SK-N-SH treated with all-trans-retinoic acid at 6 μM for 48 hours (cell line): ENCODE measurements at regions not wholly inside any gene's neighbourhood (a gene's known extent, or its start where the extent isn't known, plus 50 kb on each side); places are given as distances from the start of the nearest gene placed in this dataset.

Experiments used
- ATAC-seq: fragments of 200-7000 bp; cut with Tn5 transposase; 3 replicates; pipeline ENCODE4 v1.9.1; 2020; ENCODE audit warnings: mild to moderate bottlenecking, moderate library complexity
- ARNTL ChIP-seq: fragments of 450-650 bp; formaldehyde crosslinking; IDR thresholded peaks from 2 replicates; pipeline ENCODE4 v1.5.0; 2020; ENCODE audit warnings: low read depth, mild to moderate bottlenecking, moderate library complexity, borderline replicate concordance
- BACH2 ChIP-seq: fragments of 250-450 bp; sonication (Bioruptor Pico); IDR thresholded peaks from 2 replicates; pipeline ENCODE4 v1.9.0; 2021; ENCODE audit warnings: mild to moderate bottlenecking, borderline replicate concordance
- CREB5 ChIP-seq: fragments of 250-450 bp; sonication (Bioruptor Pico); IDR thresholded peaks from 2 replicates; pipeline ENCODE4 v1.5.1; 2020; ENCODE audit warnings: low read depth, mild to moderate bottlenecking, moderate library complexity
- CSDC2 ChIP-seq: fragments of 250-450 bp; sonication (Bioruptor Pico); IDR thresholded peaks from 2 replicates; pipeline ENCODE4 v1.5.0; 2020; ENCODE audit warnings: mild to moderate bottlenecking, moderate library complexity
- CSRNP3 ChIP-seq: fragments of 250-450 bp; sonication (Bioruptor Pico); IDR thresholded peaks from 2 replicates; pipeline ENCODE4 v1.5.1; 2021; ENCODE audit warnings: mild to moderate bottlenecking, moderate library complexity
- ISL1 ChIP-seq: fragments of 250-450 bp; sonication (Bioruptor Pico); IDR thresholded peaks from 2 replicates; pipeline ENCODE4 v2.1.2; 2022; ENCODE audit warnings: mild to moderate bottlenecking, moderate library complexity
- OSR1 ChIP-seq: fragments of 250-450 bp; sonication (Bioruptor Pico); IDR thresholded peaks from 2 replicates; pipeline ENCODE4 v1.8.0; 2022; ENCODE audit warnings: moderate library complexity, mild to moderate bottlenecking, inconsistent platforms
- PATZ1 ChIP-seq: fragments of 250-450 bp; sonication (Bioruptor Pico); IDR thresholded peaks from 2 replicates; pipeline ENCODE4 v1.8.0; 2020; ENCODE audit warnings: mild to moderate bottlenecking, moderate library complexity, borderline replicate concordance
- POU6F1 ChIP-seq: fragments of 250-450 bp; sonication (Bioruptor Pico); IDR thresholded peaks from 2 replicates; pipeline ENCODE4 v1.8.0; 2021; ENCODE audit warnings: low read depth, mild to moderate bottlenecking, moderate library complexity, borderline replicate concordance
- PPARA ChIP-seq: fragments of 250-450 bp; sonication (Bioruptor Pico); IDR thresholded peaks from 2 replicates; pipeline ENCODE4 v1.5.0; 2020; ENCODE audit warnings: mild to moderate bottlenecking, borderline replicate concordance
- SNAI2 ChIP-seq: fragments of 250-450 bp; sonication (Bioruptor Pico); IDR thresholded peaks from 2 replicates; pipeline ENCODE4 v1.5.0; 2020; ENCODE audit warnings: mild to moderate bottlenecking, moderate library complexity
- TCF4 ChIP-seq: fragments of 250-450 bp; sonication (Bioruptor Pico); IDR thresholded peaks from 2 replicates; pipeline ENCODE4 v1.8.0; 2021; ENCODE audit warnings: mild to moderate bottlenecking, moderate library complexity, borderline replicate concordance
- TOX ChIP-seq: fragments of 250-450 bp; sonication (Bioruptor Pico); IDR thresholded peaks from 2 replicates; pipeline ENCODE4 v1.8.0; 2021; ENCODE audit warnings: mild to moderate bottlenecking, moderate library complexity, borderline replicate concordance
- TSHZ2 ChIP-seq: fragments of 250-450 bp; sonication (Bioruptor Pico); IDR thresholded peaks from 2 replicates; pipeline ENCODE4 v1.5.0; 2020; ENCODE audit warnings: mild to moderate bottlenecking, moderate library complexity
- ZC3H10 ChIP-seq: fragments of 250-450 bp; sonication (Bioruptor Pico); IDR thresholded peaks from 2 replicates; pipeline ENCODE4 v1.5.1; 2021; ENCODE audit warnings: mild to moderate bottlenecking, moderate library complexity
- ZFP30 ChIP-seq: fragments of 450-650 bp; formaldehyde crosslinking; IDR thresholded peaks from 2 replicates; pipeline ENCODE4 v1.5.0; 2022; ENCODE audit warnings: mild to moderate bottlenecking, moderate library complexity
- ZNF70 ChIP-seq: fragments of 450-650 bp; formaldehyde crosslinking; IDR thresholded peaks from 2 replicates; pipeline ENCODE4 v1.5.0; 2020; ENCODE audit warnings: mild to moderate bottlenecking, moderate library complexity
- ZNF8 ChIP-seq: fragments of 450-650 bp; formaldehyde crosslinking; IDR thresholded peaks from 2 replicates; pipeline ENCODE4 v1.5.0; 2020; ENCODE audit warnings: mild to moderate bottlenecking, moderate library complexity

- no peak for TF ChIP-seq CREB5 (CRISPR knock-in tag)
- TF ChIP-seq ARNTL (CRISPR knock-in tag): no peak
- no peak for TF ChIP-seq POU6F1 (CRISPR knock-in tag)
- ATAC-seq: no peak
Measured at GRCh38 chr20:40451552-40451951, 237.5 kb downstream of the MAFB start.

GRCh38 chr20:40449974-40450616, 238.9 kb downstream of the MAFB start:
- no peak for TF ChIP-seq TCF4 (CRISPR knock-in tag)
- TF ChIP-seq, all 23 proteins: peak for 0
- ATAC-seq: no peak

- ATAC-seq: no peak
- no peak for TF ChIP-seq POU6F1 (CRISPR knock-in tag)
- no peak for TF ChIP-seq TCF4 (CRISPR knock-in tag)
- TF ChIP-seq CSDC2 (CRISPR knock-in tag): no peak
- no peak for TF ChIP-seq SNAI2
- no peak for TF ChIP-seq ZNF8 (CRISPR knock-in tag)
- no peak for TF ChIP-seq BACH2
- TF ChIP-seq ZFP30 (CRISPR knock-in tag): no peak
- TF ChIP-seq ZC3H10 (CRISPR knock-in tag): no peak
- TF ChIP-seq TSHZ2: no peak
- TF ChIP-seq, all 23 proteins: peak for 0
Measured at GRCh38 chr20:40449144-40449690, 239.8 kb downstream of the MAFB start.

GRCh38 chr20:40446888-40447287, 242.1 kb downstream of the MAFB start:
- TF ChIP-seq ZC3H10 (CRISPR knock-in tag): no peak
- no peak for TF ChIP-seq BACH2
- TF ChIP-seq TCF4 (CRISPR knock-in tag): no peak
- no peak for TF ChIP-seq SNAI2
- no peak for TF ChIP-seq PATZ1
- TF ChIP-seq ZNF70: no peak
- no peak for TF ChIP-seq OSR1 (CRISPR knock-in tag)
- no peak for TF ChIP-seq CREB5 (CRISPR knock-in tag)
- no peak for TF ChIP-seq TOX (CRISPR knock-in tag)
- no peak for TF ChIP-seq PPARA
- TF ChIP-seq ISL1 (CRISPR knock-in tag): no peak
- no peak for TF ChIP-seq ZFP30 (CRISPR knock-in tag)
- TF ChIP-seq CSRNP3 (CRISPR knock-in tag): no peak
- TF ChIP-seq, all 23 proteins: peak for 0
- ATAC-seq: no peak
